SK-N-SH treated with all-trans-retinoic acid at 6 μM for 48 hours (cell line): ENCODE measurements at regions not wholly inside any gene's neighbourhood (a gene's known extent, or its start where the extent isn't known, plus 50 kb on each side); places are given as distances from the start of the nearest gene placed in this dataset.
"Not testable (repeated sequence)": the region's sequence is repeated elsewhere in the genome, so short reads cannot be mapped to it uniquely, and the experiment has no call there.

Experiments
- GLIS3 ChIP-seq: fragments of 250-450 bp; sonication (Bioruptor Pico); IDR thresholded peaks from 2 replicates; pipeline ENCODE4 v1.5.0; 2020; ENCODE audit warnings: mild to moderate bottlenecking, moderate library complexity
- TOX ChIP-seq: fragments of 250-450 bp; sonication (Bioruptor Pico); IDR thresholded peaks from 2 replicates; pipeline ENCODE4 v1.8.0; 2021; ENCODE audit warnings: mild to moderate bottlenecking, moderate library complexity, borderline replicate concordance
- TF ChIP-seq, protein P1 (sequence below): fragments of 250-450 bp; sonication (Bioruptor Pico); IDR thresholded peaks from 2 replicates; pipeline ENCODE4 v1.5.0; 2020; ENCODE audit warnings: mild to moderate bottlenecking, moderate library complexity

DNA sequence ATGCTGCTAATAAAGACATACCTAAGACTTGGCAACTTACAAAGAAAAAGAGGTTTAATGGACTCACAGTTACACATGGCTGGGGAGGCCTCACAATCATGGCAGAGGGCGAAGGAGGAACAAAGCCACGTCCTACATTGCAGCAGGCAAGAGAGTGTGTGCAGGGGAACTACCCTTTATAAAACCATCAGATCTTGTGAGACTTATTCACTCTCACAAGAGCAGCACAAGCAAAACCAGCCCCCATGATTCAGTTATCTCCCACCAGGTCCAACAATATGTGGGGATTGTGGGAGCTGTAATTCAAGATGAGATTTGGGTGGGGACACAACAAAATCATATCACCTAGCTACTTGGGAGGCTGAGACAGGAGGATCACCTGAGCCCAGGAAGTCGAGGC, 202.4 kb downstream of the FAM43A start:
- not testable (repeated sequence) for TF ChIP-seq TOX, GLIS3 (CRISPR knock-in tag)
- TF ChIP-seq, protein P1, sequence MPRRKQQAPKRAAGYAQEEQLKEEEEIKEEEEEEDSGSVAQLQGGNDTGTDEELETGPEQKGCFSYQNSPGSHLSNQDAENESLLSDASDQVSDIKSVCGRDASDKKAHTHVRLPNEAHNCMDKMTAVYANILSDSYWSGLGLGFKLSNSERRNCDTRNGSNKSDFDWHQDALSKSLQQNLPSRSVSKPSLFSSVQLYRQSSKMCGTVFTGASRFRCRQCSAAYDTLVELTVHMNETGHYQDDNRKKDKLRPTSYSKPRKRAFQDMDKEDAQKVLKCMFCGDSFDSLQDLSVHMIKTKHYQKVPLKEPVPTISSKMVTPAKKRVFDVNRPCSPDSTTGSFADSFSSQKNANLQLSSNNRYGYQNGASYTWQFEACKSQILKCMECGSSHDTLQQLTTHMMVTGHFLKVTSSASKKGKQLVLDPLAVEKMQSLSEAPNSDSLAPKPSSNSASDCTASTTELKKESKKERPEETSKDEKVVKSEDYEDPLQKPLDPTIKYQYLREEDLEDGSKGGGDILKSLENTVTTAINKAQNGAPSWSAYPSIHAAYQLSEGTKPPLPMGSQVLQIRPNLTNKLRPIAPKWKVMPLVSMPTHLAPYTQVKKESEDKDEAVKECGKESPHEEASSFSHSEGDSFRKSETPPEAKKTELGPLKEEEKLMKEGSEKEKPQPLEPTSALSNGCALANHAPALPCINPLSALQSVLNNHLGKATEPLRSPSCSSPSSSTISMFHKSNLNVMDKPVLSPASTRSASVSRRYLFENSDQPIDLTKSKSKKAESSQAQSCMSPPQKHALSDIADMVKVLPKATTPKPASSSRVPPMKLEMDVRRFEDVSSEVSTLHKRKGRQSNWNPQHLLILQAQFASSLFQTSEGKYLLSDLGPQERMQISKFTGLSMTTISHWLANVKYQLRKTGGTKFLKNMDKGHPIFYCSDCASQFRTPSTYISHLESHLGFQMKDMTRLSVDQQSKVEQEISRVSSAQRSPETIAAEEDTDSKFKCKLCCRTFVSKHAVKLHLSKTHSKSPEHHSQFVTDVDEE (CRISPR knock-in tag): not testable (repeated sequence)
